ENCODE measurements at regions not wholly inside any gene's neighbourhood (a gene's known extent, or its start where the extent isn't known, plus 50 kb on each side); places are given as distances from the start of the nearest gene placed in this dataset.

GRCh38 chr6:128827675-128828464 is 55.1 kb upstream of the LAMA2 start:
- TF ChIP-seq CTCF (conservative IDR thresholded peaks at IDR 0.05; ENCODE audit: low read depth, low read length) (no peak), EZH2 (IDR thresholded peaks at IDR 0.05; ENCODE audit: low read length, unreplicated experiment) (no peak)
